WTC11 (cell line): ENCODE measurements at regions not wholly inside any gene's neighbourhood (a gene's known extent, or its start where the extent isn't known, plus 50 kb on each side); places are given as distances from the start of the nearest gene placed in this dataset.

Source experiments
- ATAC-seq: fragments of 200-7000 bp; cut with Tn5 transposase; 2 replicates; pipeline ENCODE4 v1.10.0; 2021; ENCODE audit warnings: mild to moderate bottlenecking, moderate library complexity
- CTCF ChIA-PET: fragments of 300-600 bp; sonication (Branson Sonifier 250); formaldehyde crosslinking; loops from one replicate; lab custom pipeline; 2021; ENCODE audit warnings: antibody characterized with exemption; lab: Charles Lee
- POLR2A ChIA-PET: fragments of 350-600 bp; sonication (Branson Sonifier 250); formaldehyde crosslinking; loops from one replicate; lab custom pipeline; 2021; ENCODE audit warnings: antibody characterized with exemption; lab: Charles Lee
- DNase-seq: peaks from one replicate; pipeline ENCODE4 v3.0.0; 2021; ENCODE audit warnings: low spot score
- H3K27ac Mint-ChIP-seq: 2 replicates; pipeline ENCODE4 v1.8.0; 2021; ENCODE audit warnings: mixed read lengths
- H3K27me3 Mint-ChIP-seq: 2 replicates; pipeline ENCODE4 v1.8.0; 2021; ENCODE audit warnings: low read depth, mild to moderate bottlenecking, moderate library complexity, mixed read lengths
- H3K36me3 Mint-ChIP-seq: 2 replicates; pipeline ENCODE4 v1.8.0; 2021; ENCODE audit warnings: mixed read lengths
- H3K4me1 Mint-ChIP-seq: 2 replicates; pipeline ENCODE4 v1.8.0; 2022; ENCODE audit warnings: mixed read lengths
- H3K4me3 Mint-ChIP-seq: 2 replicates; pipeline ENCODE4 v1.8.0; 2021; ENCODE audit warnings: mild to moderate bottlenecking, moderate library complexity, mixed read lengths
- H3K9me3 Mint-ChIP-seq: 2 replicates; pipeline ENCODE4 v1.8.0; 2021; ENCODE audit warnings: mixed read lengths
- ATF1 ChIP-seq: sonication (generic); formaldehyde crosslinking; IDR thresholded peaks from 2 replicates; pipeline ENCODE4 v1.8.1; 2023; ENCODE audit warnings: mild to moderate bottlenecking, moderate library complexity, missing genetic modification reagents
- ATF2 ChIP-seq: sonication (generic); formaldehyde crosslinking; IDR thresholded peaks from 2 replicates; pipeline ENCODE4 v1.8.1; 2022; ENCODE audit warnings: low read depth, missing genetic modification reagents, borderline replicate concordance
- ATF3 ChIP-seq: sonication (generic); formaldehyde crosslinking; conservative IDR thresholded peaks from 2 replicates; pipeline ENCODE4 v1.8.1; 2022; ENCODE audit warnings: mild to moderate bottlenecking, missing genetic modification reagents
- ATF6 ChIP-seq: sonication (generic); formaldehyde crosslinking; IDR thresholded peaks from 2 replicates; pipeline ENCODE4 v1.8.1; 2023; ENCODE audit warnings: mild to moderate bottlenecking, missing genetic modification reagents
- CTCF ChIP-seq: fragments of 200-600 bp; IDR thresholded peaks from 2 replicates; pipeline ENCODE4 v1.8.0; 2022; ENCODE audit warnings: antibody characterized with exemption
- ESRRA ChIP-seq: sonication (generic); formaldehyde crosslinking; IDR thresholded peaks from 2 replicates; pipeline ENCODE4 v1.8.1; 2022; ENCODE audit warnings: mild to moderate bottlenecking, missing genetic modification reagents, borderline replicate concordance
- FOXK1 ChIP-seq: sonication (generic); formaldehyde crosslinking; IDR thresholded peaks from 2 replicates; pipeline ENCODE4 v1.8.0; 2022; ENCODE audit warnings: mild to moderate bottlenecking, moderate library complexity, missing genetic modification reagents
- GTF2I ChIP-seq: fragments of 250-450 bp; sonication (Bioruptor Pico); conservative IDR thresholded peaks from 2 replicates; pipeline ENCODE4 v1.4.0; 2021; ENCODE audit warnings: mild to moderate bottlenecking
- HMGXB4 ChIP-seq: sonication (generic); formaldehyde crosslinking; IDR thresholded peaks from 2 replicates; pipeline ENCODE4 v1.8.1; 2023; ENCODE audit warnings: mild to moderate bottlenecking, moderate library complexity, missing genetic modification reagents
- IRF2 ChIP-seq: sonication (generic); formaldehyde crosslinking; IDR thresholded peaks from 2 replicates; pipeline ENCODE4 v1.8.0; 2022; ENCODE audit warnings: low read depth, missing genetic modification reagents, borderline replicate concordance
- MAX ChIP-seq: sonication (generic); formaldehyde crosslinking; IDR thresholded peaks from 2 replicates; pipeline ENCODE4 v1.8.0; 2022; ENCODE audit warnings: mild to moderate bottlenecking, missing genetic modification reagents
- PREB ChIP-seq: sonication (generic); formaldehyde crosslinking; IDR thresholded peaks from 2 replicates; pipeline ENCODE4 v1.8.1; 2022; ENCODE audit warnings: mild to moderate bottlenecking, missing genetic modification reagents, moderate library complexity, borderline replicate concordance
- PRRX2 ChIP-seq: fragments of 250-450 bp; sonication (Bioruptor Pico); IDR thresholded peaks from 2 replicates; pipeline ENCODE4 v1.8.0; 2021; ENCODE audit warnings: mild to moderate bottlenecking
- SMAD4 ChIP-seq: sonication (generic); formaldehyde crosslinking; IDR thresholded peaks from 2 replicates; pipeline ENCODE4 v1.8.0; 2022; ENCODE audit warnings: mild to moderate bottlenecking, missing genetic modification reagents
- SP1 ChIP-seq: sonication (generic); formaldehyde crosslinking; conservative IDR thresholded peaks from 2 replicates; pipeline ENCODE4 v1.8.1; 2022; ENCODE audit warnings: missing genetic modification reagents
- TCF7 ChIP-seq: sonication (generic); formaldehyde crosslinking; IDR thresholded peaks from 2 replicates; pipeline ENCODE4 v1.8.0; 2022; ENCODE audit warnings: mild to moderate bottlenecking, low read depth, missing genetic modification reagents, moderate library complexity
- TP53 ChIP-seq: sonication (generic); formaldehyde crosslinking; IDR thresholded peaks from 2 replicates; pipeline ENCODE4 v1.8.1; 2023; ENCODE audit warnings: mild to moderate bottlenecking, missing genetic modification reagents
- ZNF138 ChIP-seq: sonication (generic); formaldehyde crosslinking; conservative IDR thresholded peaks from 2 replicates; pipeline ENCODE4 v1.8.1; 2022; ENCODE audit warnings: mild to moderate bottlenecking, moderate library complexity, missing genetic modification reagents
- ZNF219 ChIP-seq: sonication (generic); formaldehyde crosslinking; IDR thresholded peaks from 2 replicates; pipeline ENCODE4 v1.8.0; 2023; ENCODE audit warnings: missing genetic modification reagents, mild to moderate bottlenecking, borderline replicate concordance
- ZNF232 ChIP-seq: sonication (generic); formaldehyde crosslinking; IDR thresholded peaks from 2 replicates; pipeline ENCODE4 v1.8.0; 2022; ENCODE audit warnings: mild to moderate bottlenecking, missing genetic modification reagents
- ZNF281 ChIP-seq: sonication (generic); formaldehyde crosslinking; IDR thresholded peaks from 2 replicates; pipeline ENCODE4 v1.8.0; 2023; ENCODE audit warnings: mild to moderate bottlenecking, missing genetic modification reagents
- ZNF396 ChIP-seq: fragments of 250-450 bp; sonication (Bioruptor Pico); IDR thresholded peaks from 2 replicates; pipeline ENCODE4 v1.8.0; 2021; ENCODE audit warnings: mild to moderate bottlenecking, moderate library complexity, borderline replicate concordance
- ZNF671 ChIP-seq: fragments of 250-450 bp; sonication (Bioruptor Pico); IDR thresholded peaks from 2 replicates; pipeline ENCODE4 v1.8.0; 2021; ENCODE audit warnings: mild to moderate bottlenecking

- TF ChIP-seq HMGXB4 (no peak), ZNF138 (no peak)
These were observed 477.5 kb upstream of the SPHKAP start (continued) for GRCh38 chr2:228658998-228659397.

- TF ChIP-seq ZNF232 (CRISPR knock-in tag) (no peak), CTCF (peak; percentile 18; the same call in 1 of the 2 replicates)
- TF ChIP-seq, all 79 proteins: peak for 1
- Mint-ChIP-seq H3K27ac (no peak overlapping the region), H3K4me1 (0 out of 2 replicates have a peak, but pooled peaks cover 4% of the 10 kb centered on the region), H3K36me3 (no peaks in the 10 kb centered on the region), H3K27me3 (no peaks in the 10 kb centered on the region), H3K4me3 (no peak overlapping the region), H3K9me3 (no peaks in the 10 kb centered on the region)
- ChIA-PET CTCF (interaction anchor here (0.8 kb wide), 2 partner anchors 53 to 609 kb away, joined by 3 read pairs; no protein-coding TSS in a partner anchor), POLR2A (no interaction called here)
- DNase-seq: no peak
- ATAC-seq: no peak
These were observed 476.4 kb upstream of the SPHKAP start for GRCh38 chr2:228657807-228658402.

- POLR2A ChIA-PET: no interaction called here
- CTCF ChIA-PET: no interaction called here
- H3K9me3 Mint-ChIP-seq: peaks cover 7% of the 10 kb centered on the region
- DNase-seq: no peak
- H3K27me3 Mint-ChIP-seq: no peaks in the 10 kb centered on the region
- H3K36me3 Mint-ChIP-seq: no peaks in the 10 kb centered on the region
- 0 out of 2 replicates have a peak, but pooled peaks cover 4% of the 10 kb centered on the region for H3K4me1 Mint-ChIP-seq
- no peak overlapping the region for H3K27ac Mint-ChIP-seq
- ATAC-seq: no peak
- no peak overlapping the region for H3K4me3 Mint-ChIP-seq
- no peak for TF ChIP-seq GTF2I (CRISPR knock-in tag)
- TF ChIP-seq FOXK1 (CRISPR knock-in tag): no peak
- TF ChIP-seq ZNF281 (CRISPR knock-in tag): no peak
- no peak for TF ChIP-seq TP53 (CRISPR knock-in tag)
- no peak for TF ChIP-seq SP1 (CRISPR knock-in tag)
- TF ChIP-seq ZNF219 (CRISPR knock-in tag): no peak
- TF ChIP-seq ZNF396 (CRISPR knock-in tag): no peak
- no peak for TF ChIP-seq IRF2 (CRISPR knock-in tag)
- TF ChIP-seq ESRRA (CRISPR knock-in tag): no peak
- TF ChIP-seq TCF7: no peak
- TF ChIP-seq ATF3 (CRISPR knock-in tag): no peak
- TF ChIP-seq ATF2 (CRISPR knock-in tag): no peak
- TF ChIP-seq ATF6 (CRISPR knock-in tag): no peak
- TF ChIP-seq ZNF671 (CRISPR knock-in tag): no peak
- no peak for TF ChIP-seq PRRX2 (CRISPR knock-in tag)
- TF ChIP-seq SMAD4 (CRISPR knock-in tag): no peak
- no peak for TF ChIP-seq PREB (CRISPR knock-in tag)
- TF ChIP-seq ATF1: no peak
- no peak for TF ChIP-seq MAX (CRISPR knock-in tag)
These were observed 473.8 kb upstream of the SPHKAP start for GRCh38 chr2:228655331-228655730.
